OCI-LY7 (cell line): ENCODE measurements at regions not wholly inside any gene's neighbourhood (a gene's known extent, or its start where the extent isn't known, plus 50 kb on each side); places are given as distances from the start of the nearest gene placed in this dataset.

Source experiments
- CTCF ChIP-seq: fragments of 200-600 bp; sonication (generic); conservative IDR thresholded peaks from 2 replicates; pipeline ENCODE4 v1.5.1; 2014; ENCODE audit warnings: mild to moderate bottlenecking, antibody characterized with exemption, low read length, moderate library complexity, mixed read lengths
- EZH2phosphoT487 ChIP-seq: fragments of 200-600 bp; sonication (generic); IDR thresholded peaks from 2 replicates; pipeline ENCODE4 v1.6.1; 2018; ENCODE audit warnings: low read depth, borderline replicate concordance, mild to moderate bottlenecking, mixed run types, antibody characterized with exemption, low read length, moderate library complexity, mixed read lengths

- TF ChIP-seq CTCF (no peak), EZH2phosphoT487 (no peak)
These were observed 1023.5 kb downstream of the PCDH17 start for GRCh38 chr13:58655086-58655485.
